OCI-LY3 (cell line): ENCODE measurements at regions not wholly inside any gene's neighbourhood (a gene's known extent, or its start where the extent isn't known, plus 50 kb on each side); places are given as distances from the start of the nearest gene placed in this dataset.

Experiments used
- CTCF ChIP-seq: fragments of 200-600, 300-600 bp; sonication (generic); IDR thresholded peaks from 2 replicates; pipeline ENCODE4 v1.5.1; 2014; ENCODE audit warnings: antibody characterized with exemption, low read length, low read depth
- EZH2phosphoT487 ChIP-seq: fragments of 200-600 bp; shearing (Covaris generic); IDR thresholded peaks from 2 replicates; pipeline ENCODE4 v1.6.1; 2018; ENCODE audit warnings: antibody characterized with exemption, mixed run types, low read depth

DNA sequence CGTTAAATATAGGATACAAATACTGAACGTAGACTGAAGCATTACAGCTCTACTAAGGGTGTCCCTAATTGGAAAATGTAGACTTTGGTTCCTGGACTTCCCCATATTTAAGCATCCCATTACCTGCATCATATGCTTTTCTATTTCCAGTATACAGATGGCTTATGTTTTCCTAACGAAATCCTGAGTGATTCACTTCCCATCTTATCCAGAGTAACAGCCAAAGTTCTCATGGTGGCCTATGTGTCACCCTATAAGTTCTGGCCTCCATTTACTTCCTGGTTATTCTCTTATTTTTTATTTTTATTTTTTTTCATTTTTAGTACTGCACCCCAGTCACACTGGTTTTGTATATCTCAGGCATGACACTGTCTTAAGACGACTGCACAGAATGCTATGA lies 552.3 kb downstream of the PRDM9 start:
- no peak for TF ChIP-seq CTCF
- no peak for TF ChIP-seq EZH2phosphoT487
